SK-N-SH (cell line): ENCODE measurements at regions not wholly inside any gene's neighbourhood (a gene's known extent, or its start where the extent isn't known, plus 50 kb on each side); places are given as distances from the start of the nearest gene placed in this dataset.

Source experiments
- CTCF ChIA-PET: fragments of 300-600, 350-600 bp; formaldehyde crosslinking; extraction: SDS; loops from one replicate; lab custom pipeline; 2021; lab: Yijun Ruan, JAX
- POLR2A ChIA-PET: fragments of 350-600 bp; sonication (Branson Sonifier 250); formaldehyde crosslinking; extraction: SDS; loops from one replicate; lab custom pipeline; 2020; ENCODE audit warnings: antibody characterized with exemption, inconsistent platforms; lab: Yijun Ruan, JAX
- DNase-seq: peaks from one replicate; pipeline ENCODE4 v3.0.0; 2012
- H2AFZ ChIP-seq: fragments of 200-600 bp; sonication (generic); 2 replicates; pipeline ENCODE4 v1.8.1; 2016; ENCODE audit warnings: antibody characterized with exemption, mild to moderate bottlenecking, low read depth
- H3F3A ChIP-seq: fragments of 200-600 bp; sonication (generic); replicated peaks from 2 replicates; pipeline ENCODE3; 2016; ENCODE audit warnings: antibody characterized with exemption, mild to moderate bottlenecking; ENCODE audit not compliant: insufficient read depth
- H3K27ac ChIP-seq, 2 experiments: fragments of 200-500 bp in 1 of 2; fragments of 200-600 bp in 1 of 2; sonication (Bioruptor generic) in 1 of 2; sonication (generic), shearing (Covaris generic) in 1 of 2; 2 replicates each; pipeline versions ENCODE4 v1.5.1 to v1.6.1; 2014 to 2016; ENCODE audit warnings: low read depth in 2 of 2, inconsistent platforms in 1 of 2, low read length in 1 of 2, mild to moderate bottlenecking in 1 of 2, mixed read lengths in 1 of 2
- H3K27me3 ChIP-seq: fragments of 200-600 bp; sonication (generic), shearing (Covaris generic); 2 replicates; pipeline ENCODE4 v1.6.1; 2016; ENCODE audit warnings: mixed run types; ENCODE audit not compliant: insufficient read depth
- H3K36me3 ChIP-seq, 2 experiments: fragments of 200-500 bp in 1 of 2; fragments of 200-600 bp in 1 of 2; sonication (Bioruptor generic) in 1 of 2; sonication (generic) in 1 of 2; replicated peaks in 1 of 2; 2 replicates each; pipeline versions ENCODE3 to v1.5.1; 2014 to 2016; ENCODE audit warnings: low read length in 1 of 2, mild to moderate bottlenecking in 1 of 2; ENCODE audit not compliant: insufficient read depth in 2 of 2, control insufficient read depth in 1 of 2
- H3K4me1 ChIP-seq, 2 experiments: fragments of 200-500 bp in 1 of 2; fragments of 200-600 bp in 1 of 2; sonication (Bioruptor generic) in 1 of 2; sonication (generic), shearing (Covaris generic) in 1 of 2; 2 replicates each; pipeline versions ENCODE4 v1.5.1 to v1.6.1; 2014 to 2016; ENCODE audit warnings: low read depth in 1 of 2, low read length in 1 of 2, mixed run types in 1 of 2; ENCODE audit not compliant: insufficient read depth in 2 of 2, control insufficient read depth in 1 of 2
- H3K4me2 ChIP-seq: fragments of 200-600 bp; sonication (generic), shearing (Covaris generic); 2 replicates; pipeline ENCODE4 v1.6.1; 2017; ENCODE audit warnings: mixed run types
- H3K4me3 ChIP-seq, 2 experiments: fragments of 200-500 bp in 1 of 2; fragments of 200-600 bp in 1 of 2; sonication (Bioruptor generic) in 1 of 2; sonication (generic), shearing (Covaris generic) in 1 of 2; 2 replicates each; pipeline versions ENCODE4 v1.5.1 to v1.8.1; 2014 to 2016; ENCODE audit warnings: low read depth in 2 of 2, inconsistent platforms in 1 of 2, low read length in 1 of 2, mild to moderate bottlenecking in 1 of 2, mixed read lengths in 1 of 2, moderate library complexity in 1 of 2
- H3K79me2 ChIP-seq: fragments of 200-600 bp; sonication (generic); 2 replicates; pipeline ENCODE4 v1.8.1; 2017; ENCODE audit warnings: mild to moderate bottlenecking; ENCODE audit not compliant: insufficient read depth
- H3K9ac ChIP-seq: fragments of 200-600 bp; sonication (generic); 2 replicates; pipeline ENCODE4 v1.6.1; 2017; ENCODE audit warnings: mixed run types
- H3K9me2 ChIP-seq: fragments of 200-600 bp; sonication (generic); 2 replicates; pipeline ENCODE4 v1.6.1; 2017; ENCODE audit warnings: mixed run types
- H3K9me3 ChIP-seq: fragments of 200-600 bp; sonication (generic); 2 replicates; pipeline ENCODE4 v1.6.1; 2017; ENCODE audit warnings: mixed run types, mild to moderate bottlenecking, moderate library complexity
- H4K20me1 ChIP-seq: fragments of 200-600 bp; sonication (generic); 2 replicates; pipeline ENCODE4 v1.6.1; 2017; ENCODE audit warnings: mild to moderate bottlenecking, mixed run types; ENCODE audit not compliant: insufficient read depth
- CHD2 ChIP-seq: fragments of 150-350 bp; IDR thresholded peaks from 2 replicates; pipeline ENCODE4 v1.6.1; 2018; ENCODE audit warnings: low read length; ENCODE audit not compliant: partially characterized antibody
- CTCF ChIP-seq: fragments of 200-600 bp; sonication (generic); IDR thresholded peaks from 2 replicates; pipeline ENCODE4 v1.6.1; 2017; ENCODE audit warnings: antibody characterized with exemption, mild to moderate bottlenecking, moderate library complexity
- EP300 ChIP-seq, 2 experiments: IDR thresholded peaks; 2 replicates each; pipeline versions ENCODE4 v1.4.0 to v1.6.1; 2012; ENCODE audit warnings: borderline replicate concordance in 1 of 2, low read depth in 1 of 2, low read length in 1 of 2
- EZH2phosphoT487 ChIP-seq: fragments of 200-600 bp; sonication (generic); IDR thresholded peaks from 2 replicates; pipeline ENCODE4 v1.6.1; 2017; ENCODE audit warnings: low read depth, mixed run types, mild to moderate bottlenecking, antibody characterized with exemption, moderate library complexity, borderline replicate concordance
- GABPA ChIP-seq: IDR thresholded peaks from 2 replicates; pipeline ENCODE4 v1.4.0; 2012; ENCODE audit warnings: low read depth, mild to moderate bottlenecking
- NFIC ChIP-seq: IDR thresholded peaks from 2 replicates; pipeline ENCODE4 v1.4.0; 2012; ENCODE audit warnings: borderline replicate concordance
- REST ChIP-seq: IDR thresholded peaks from 2 replicates; pipeline ENCODE4 v1.6.1; 2012; ENCODE audit warnings: mild to moderate bottlenecking, low read depth, low read length, moderate library complexity
- RFX5 ChIP-seq: IDR thresholded peaks from 2 replicates; pipeline ENCODE4 v1.6.1; 2012; ENCODE audit warnings: mild to moderate bottlenecking, improper control_type of control experiment, low read length
- SMC3 ChIP-seq: IDR thresholded peaks from 2 replicates; pipeline ENCODE4 v1.6.1; 2012; ENCODE audit warnings: low read depth, low read length, improper control_type of control experiment
- TAF1 ChIP-seq: IDR thresholded peaks from 2 replicates; pipeline ENCODE4 v1.6.1; 2012; ENCODE audit warnings: low read depth, mild to moderate bottlenecking, low read length, moderate library complexity, borderline replicate concordance
- TCF12 ChIP-seq: IDR thresholded peaks from 2 replicates; pipeline ENCODE4 v1.4.0; 2012
- TEAD4 ChIP-seq: IDR thresholded peaks from 2 replicates; pipeline ENCODE4 v1.4.0; 2012; ENCODE audit warnings: mild to moderate bottlenecking, borderline replicate concordance; ENCODE audit not compliant: insufficient read depth
- YY1 ChIP-seq: IDR thresholded peaks from 2 replicates; pipeline ENCODE4 v1.4.0; 2012; ENCODE audit warnings: low read depth, mild to moderate bottlenecking
- WGBS: methylation state at CpG from one replicate; pipeline ENCODE4 v1.1.6; 2017; ENCODE audit warnings: low lambda C conversion rate; 5-methylcytosine and 5-hydroxymethylcytosine counted together
- TF ChIP-seq, protein P1 (sequence below): IDR thresholded peaks from 2 replicates; pipeline ENCODE4; 2012
- TF ChIP-seq, protein P2 (sequence below): IDR thresholded peaks from 2 replicates; pipeline ENCODE4 v1.4.0; 2012; ENCODE audit warnings: low read depth, borderline replicate concordance
- TF ChIP-seq, protein P3 (sequence below): fragments of 150-350 bp; IDR thresholded peaks from 2 replicates; pipeline ENCODE4 v1.6.1; 2017; ENCODE audit warnings: antibody characterized with exemption, low read length, low read depth, borderline replicate concordance

DNA sequence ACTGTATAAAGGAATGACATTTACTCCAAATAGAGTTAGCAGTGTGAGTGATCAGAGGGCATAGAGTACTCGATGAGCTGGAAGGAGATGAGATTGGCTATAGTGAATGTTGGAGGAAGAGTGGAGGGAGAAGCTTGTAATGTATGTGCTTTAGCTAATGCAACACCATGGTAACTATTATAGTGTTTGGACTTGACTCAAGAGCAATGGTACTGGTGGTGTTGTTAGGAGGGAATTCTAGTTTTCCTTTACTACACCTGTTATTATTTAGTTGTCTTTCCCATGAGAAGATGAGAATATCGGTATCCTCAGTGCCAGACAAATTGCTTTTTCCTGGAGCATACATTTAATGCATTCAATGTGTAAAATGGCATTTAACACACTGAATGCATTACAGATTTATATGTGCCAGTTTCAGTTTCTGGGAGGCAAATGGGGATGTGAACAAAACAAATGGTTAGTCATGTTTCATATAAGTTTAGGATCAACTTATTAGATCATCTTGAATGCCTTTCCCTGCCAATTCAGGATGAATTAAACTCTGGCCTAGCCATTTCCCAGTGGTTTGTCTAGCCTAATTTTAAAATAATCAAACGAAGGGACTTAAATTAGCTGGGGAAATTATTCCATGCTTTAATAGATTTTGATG, 291.1 kb upstream of the ADAMTS5 start:
- H3F3A ChIP-seq = no peaks in the 10 kb centered on the region
- no peaks in the 10 kb centered on the region for H3K27me3 ChIP-seq
- H3K9me2 ChIP-seq = no peaks in the 10 kb centered on the region
- H3K36me3 ChIP-seq = no peaks in the 10 kb centered on the region
- no peaks in the 10 kb centered on the region for H3K9me3 ChIP-seq
- TF ChIP-seq TAF1 (no peak), YY1 (no peak), EP300 (IDR thresholded peaks at IDR 0.05; ENCODE audit: borderline replicate concordance in 1 of 2, low read depth in 1 of 2, low read length in 1 of 2) (peak in 1 of 2 experiments; percentile 40; a peak in 1 of 4 replicates), CTCF (no peak), CHD2 (no peak), TEAD4 (0 out of 2 replicates have a peak, but pooled peaks have one; percentile 15), SMC3 (no peak), RFX5 (no peak), NFIC (no peak), REST (no peak), EZH2phosphoT487 (no peak), GABPA (no peak), TCF12 (no peak)
- TF ChIP-seq, protein P1, sequence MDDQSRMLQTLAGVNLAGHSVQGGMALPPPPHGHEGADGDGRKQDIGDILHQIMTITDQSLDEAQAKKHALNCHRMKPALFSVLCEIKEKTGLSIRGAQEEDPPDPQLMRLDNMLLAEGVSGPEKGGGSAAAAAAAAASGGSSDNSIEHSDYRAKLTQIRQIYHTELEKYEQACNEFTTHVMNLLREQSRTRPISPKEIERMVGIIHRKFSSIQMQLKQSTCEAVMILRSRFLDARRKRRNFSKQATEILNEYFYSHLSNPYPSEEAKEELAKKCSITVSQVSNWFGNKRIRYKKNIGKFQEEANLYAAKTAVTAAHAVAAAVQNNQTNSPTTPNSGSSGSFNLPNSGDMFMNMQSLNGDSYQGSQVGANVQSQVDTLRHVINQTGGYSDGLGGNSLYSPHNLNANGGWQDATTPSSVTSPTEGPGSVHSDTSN = peak; percentile 45; the same call in 1 of the 2 replicates
- TF ChIP-seq, protein P2, sequence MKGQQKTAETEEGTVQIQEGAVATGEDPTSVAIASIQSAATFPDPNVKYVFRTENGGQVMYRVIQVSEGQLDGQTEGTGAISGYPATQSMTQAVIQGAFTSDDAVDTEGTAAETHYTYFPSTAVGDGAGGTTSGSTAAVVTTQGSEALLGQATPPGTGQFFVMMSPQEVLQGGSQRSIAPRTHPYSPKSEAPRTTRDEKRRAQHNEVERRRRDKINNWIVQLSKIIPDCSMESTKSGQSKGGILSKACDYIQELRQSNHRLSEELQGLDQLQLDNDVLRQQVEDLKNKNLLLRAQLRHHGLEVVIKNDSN = no peak
- TF ChIP-seq, protein P3, sequence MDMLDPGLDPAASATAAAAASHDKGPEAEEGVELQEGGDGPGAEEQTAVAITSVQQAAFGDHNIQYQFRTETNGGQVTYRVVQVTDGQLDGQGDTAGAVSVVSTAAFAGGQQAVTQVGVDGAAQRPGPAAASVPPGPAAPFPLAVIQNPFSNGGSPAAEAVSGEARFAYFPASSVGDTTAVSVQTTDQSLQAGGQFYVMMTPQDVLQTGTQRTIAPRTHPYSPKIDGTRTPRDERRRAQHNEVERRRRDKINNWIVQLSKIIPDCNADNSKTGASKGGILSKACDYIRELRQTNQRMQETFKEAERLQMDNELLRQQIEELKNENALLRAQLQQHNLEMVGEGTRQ = no peak
- TF ChIP-seq, all 33 proteins: peak for 3
- 26% methylated on average over 3 of the region's 3 CpGs for WGBS
- Histone ChIP-seq H3K4me3 (no peak overlapping the region), H3K79me2 (no peaks in the 10 kb centered on the region), H3K27ac (peak overlapping the region; percentile 34 to 39; a peak in 2 of 4 replicates), H3K9ac (no peak overlapping the region), H3K4me2 (no peak overlapping the region), H3K4me1 (no peaks in the 10 kb centered on the region), H4K20me1 (no peaks in the 10 kb centered on the region), H2AFZ (peak overlapping the region; percentile 32; the same call in 1 of the 2 replicates)
- ChIA-PET POLR2A (no interaction called here), CTCF (interaction anchor here (1.2 kb wide), 1 partner anchor 237 kb away, joined by 3 read pairs; no protein-coding TSS in a partner anchor)
- DNase-seq = no peak
